Amygdala (tissue), 56 donors: ENCODE measurements at regions not wholly inside any gene's neighbourhood (a gene's known extent, or its start where the extent isn't known, plus 50 kb on each side); places are given as distances from the start of the nearest gene placed in this dataset.
"Not testable (repeated sequence)": the region's sequence is repeated elsewhere in the genome, so short reads cannot be mapped to it uniquely, and the experiment has no call there.

ENCODE experiments used
- DNase-seq, 56 donors: peaks; one replicate each; lab custom pipeline; 2025; lab: John Stamatoyannopoulos, UW

GRCh38 chr2:20949256-20949655 is 94.6 kb downstream of the APOB start:
- no peak for DNase-seq

DNA sequence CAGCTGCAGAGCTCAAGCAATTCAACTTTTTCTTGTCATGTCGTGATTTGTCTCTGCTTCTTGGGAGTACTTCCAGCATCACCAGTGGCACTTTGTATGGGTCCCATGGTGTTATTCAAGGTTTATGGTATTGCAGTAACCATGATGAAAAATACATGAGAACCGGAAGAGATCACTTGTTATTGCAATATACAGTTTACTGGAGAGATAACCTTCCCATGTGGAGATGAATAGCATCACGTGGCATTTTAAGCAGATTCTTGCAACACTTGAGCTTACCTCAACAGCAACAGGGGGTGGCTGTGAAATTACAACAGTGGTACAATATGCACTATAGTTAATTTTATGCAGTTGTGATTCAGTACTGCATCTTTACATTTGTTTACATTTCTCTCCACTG is 97.4 kb downstream of the APOB start:
- no peak for DNase-seq

- not testable (repeated sequence) for DNase-seq
Measured at GRCh38 chr2:20943721-20944120, 100.2 kb downstream of the APOB start.

DNA sequence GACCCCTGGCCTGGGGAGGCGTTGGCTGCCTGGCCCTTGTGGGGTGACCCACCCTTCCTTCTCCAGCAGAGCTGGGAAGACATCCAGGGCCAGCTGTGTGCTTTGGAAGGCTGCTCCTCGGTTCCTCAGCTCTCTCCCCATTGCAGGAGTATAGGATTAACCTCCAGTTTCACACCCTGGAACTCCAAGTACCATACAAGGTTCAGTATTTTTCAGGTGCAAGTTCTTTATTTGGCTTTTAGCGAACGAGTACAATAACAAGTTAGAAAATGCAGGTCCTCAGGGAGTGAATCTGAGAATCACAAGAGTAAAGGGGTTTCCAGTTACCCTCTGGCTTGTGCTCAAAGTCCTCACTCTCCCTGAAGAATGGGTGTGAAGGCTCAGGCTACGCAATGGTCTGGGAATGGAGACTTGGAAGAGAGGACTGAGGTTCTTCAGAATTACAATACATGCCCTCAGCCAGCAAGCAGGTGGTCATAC is 101.2 kb downstream of the APOB start:
- DNase-seq: no peak

DNA sequence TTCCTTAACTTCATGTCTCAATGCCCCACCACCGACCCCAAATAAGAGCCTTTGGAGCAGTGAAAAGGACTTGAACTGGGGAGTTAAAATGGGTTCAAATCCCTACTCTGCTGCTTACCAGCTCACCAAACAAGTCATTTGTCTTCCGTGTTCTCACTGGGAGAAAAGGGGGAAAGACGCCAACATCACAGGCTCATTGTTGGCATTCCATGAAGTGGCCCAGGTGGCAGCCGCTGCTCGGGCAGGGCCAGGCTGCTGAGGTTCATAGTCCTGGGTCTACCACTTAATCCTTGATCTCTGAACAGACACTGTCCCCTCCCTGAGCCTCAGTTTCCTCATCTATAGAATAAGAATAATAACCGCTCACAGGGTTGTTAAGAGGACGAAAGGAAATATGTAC is 103.0 kb downstream of the APOB start:
- DNase-seq: no peak

DNA sequence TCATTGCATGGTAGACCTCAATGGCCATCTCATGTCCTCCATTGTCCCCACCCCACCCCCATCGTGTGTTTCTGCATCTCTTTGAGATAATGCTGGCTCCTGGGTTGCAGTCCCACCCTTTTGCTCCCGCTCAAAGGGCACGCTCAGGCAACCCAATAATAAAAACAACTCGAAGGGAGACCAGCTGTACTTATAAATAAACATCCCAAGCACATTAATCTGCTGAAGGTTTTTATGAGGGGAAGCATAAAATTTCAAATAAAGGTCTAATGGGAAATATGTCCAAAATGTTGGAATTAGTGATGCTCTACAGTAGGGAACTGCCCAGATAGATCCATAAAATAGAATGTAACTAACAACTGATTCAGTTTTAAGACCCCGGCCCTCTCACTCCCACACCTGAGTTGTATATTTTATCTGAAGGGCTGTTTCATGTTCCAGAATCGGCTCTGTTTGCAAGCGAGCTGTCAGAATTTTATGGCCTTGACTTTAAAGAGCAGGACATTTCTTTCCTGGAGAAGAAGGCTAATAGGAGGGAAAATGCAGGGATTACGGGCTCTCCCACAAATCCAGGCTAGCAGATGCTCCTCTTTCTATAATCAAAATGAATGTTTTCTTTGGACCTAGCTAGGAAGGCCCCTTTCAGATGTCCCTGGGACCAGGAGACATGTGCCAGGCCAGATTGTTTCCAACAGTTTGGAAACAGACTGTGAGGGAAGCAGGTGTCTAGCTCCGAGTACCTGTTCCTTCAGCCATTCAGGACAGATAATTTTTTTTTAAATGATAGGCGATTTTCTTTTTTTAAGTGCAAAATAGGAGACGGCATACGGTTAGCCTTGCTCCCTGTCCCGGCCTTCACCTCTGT is 103.7 kb downstream of the APOB start:
- DNase-seq: no peak

DNA sequence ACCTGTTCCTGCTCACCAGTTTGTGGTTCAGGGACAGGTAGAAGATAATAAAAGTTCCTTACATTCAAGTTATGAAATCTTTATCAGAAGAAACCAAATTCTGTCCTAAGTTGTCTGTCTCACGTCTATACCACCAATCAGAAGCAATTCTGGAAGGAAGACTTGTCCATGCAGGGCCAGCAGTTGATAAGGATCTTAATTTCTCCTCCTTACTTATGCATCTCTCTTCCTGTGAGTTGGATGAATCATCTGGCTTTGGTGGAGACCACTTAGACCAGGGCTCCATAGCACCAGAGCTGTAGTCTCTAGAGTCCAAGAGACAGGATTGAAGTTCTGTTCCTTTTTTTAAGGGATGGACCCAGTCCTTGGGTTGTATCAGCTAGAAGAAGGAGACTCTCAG is 106.5 kb downstream of the APOB start:
- no peak for DNase-seq

DNA sequence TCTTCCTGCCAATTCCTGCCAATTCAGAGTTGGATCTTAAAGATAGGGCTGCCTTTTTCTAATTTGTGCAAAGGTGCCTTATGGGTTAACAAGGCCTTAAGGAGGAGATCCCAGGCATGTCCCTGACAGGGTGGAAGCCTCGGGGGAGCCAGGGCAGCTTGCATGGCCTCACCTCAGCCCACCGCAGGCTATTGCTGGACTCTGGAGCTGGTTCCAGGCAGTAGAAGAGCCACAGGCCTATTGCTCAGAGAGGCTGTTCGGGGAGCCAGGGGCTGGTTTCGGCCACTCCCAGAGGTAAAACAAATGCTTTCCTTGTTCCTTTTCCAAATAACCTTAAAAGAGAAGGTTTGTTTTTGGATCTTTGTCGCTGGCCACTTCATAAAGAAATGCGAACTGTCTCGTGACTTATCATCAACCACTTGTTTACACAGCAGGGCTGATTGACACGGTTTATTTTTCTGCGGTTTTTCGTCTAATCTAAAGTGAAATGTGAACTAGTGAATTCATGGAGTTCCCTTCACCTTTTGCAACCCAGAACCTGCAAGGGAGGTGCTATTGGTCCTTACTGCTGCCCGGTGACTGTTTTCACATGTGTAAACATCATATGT is 108.6 kb downstream of the APOB start:
- no peak for DNase-seq

GRCh38 chr2:20934236-20934635 is 109.6 kb downstream of the APOB start:
- DNase-seq: no peak

GRCh38 chr2:20933714-20934113 is 110.2 kb downstream of the APOB start:
- DNase-seq: no peak

DNA sequence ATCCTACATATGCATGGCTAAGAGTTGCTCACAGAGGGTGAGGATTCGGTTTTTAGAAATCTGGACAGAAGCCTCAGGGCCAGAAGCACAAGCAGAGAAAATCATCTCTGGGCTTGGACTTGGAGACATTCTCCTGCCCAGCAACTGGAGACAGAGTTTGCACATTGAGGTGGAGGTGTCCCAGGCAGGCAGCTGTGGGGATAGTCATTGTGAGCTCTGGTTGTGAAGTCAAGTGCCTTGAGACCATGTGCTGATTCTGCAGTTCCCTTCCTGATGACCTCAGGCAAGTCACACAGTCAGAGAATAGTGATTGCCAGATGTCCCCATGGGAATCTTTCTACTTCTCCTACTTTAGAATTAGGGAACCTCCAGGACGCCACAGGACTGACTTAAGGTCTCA is 108.4 kb upstream of the LDAH start:
- DNase-seq: no peak

DNA sequence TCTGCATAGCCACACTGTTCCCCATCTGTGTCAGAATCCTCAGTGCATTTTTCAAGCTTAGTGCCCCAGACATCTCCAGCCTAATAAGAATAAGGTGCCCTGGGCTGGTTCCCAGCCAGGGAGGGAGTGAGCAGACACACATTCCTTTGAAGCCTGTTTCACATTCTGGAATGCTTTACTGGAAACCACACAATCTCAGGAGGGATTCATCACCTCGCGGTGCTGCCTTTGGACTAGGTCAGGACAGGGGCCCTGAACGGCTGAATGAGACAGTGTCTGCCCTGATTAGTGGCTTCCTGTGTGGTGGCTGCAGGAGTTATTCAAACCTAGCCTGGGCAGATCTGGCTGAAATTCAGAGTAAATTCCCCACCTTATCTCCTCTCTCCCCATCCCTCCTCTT is 108.0 kb upstream of the LDAH start:
- no peak for DNase-seq

GRCh38 chr2:20929721-20930120 is 106.8 kb upstream of the LDAH start:
- no peak for DNase-seq

GRCh38 chr2:20928617-20929016 is 105.7 kb upstream of the LDAH start:
- DNase-seq: no peak

DNA sequence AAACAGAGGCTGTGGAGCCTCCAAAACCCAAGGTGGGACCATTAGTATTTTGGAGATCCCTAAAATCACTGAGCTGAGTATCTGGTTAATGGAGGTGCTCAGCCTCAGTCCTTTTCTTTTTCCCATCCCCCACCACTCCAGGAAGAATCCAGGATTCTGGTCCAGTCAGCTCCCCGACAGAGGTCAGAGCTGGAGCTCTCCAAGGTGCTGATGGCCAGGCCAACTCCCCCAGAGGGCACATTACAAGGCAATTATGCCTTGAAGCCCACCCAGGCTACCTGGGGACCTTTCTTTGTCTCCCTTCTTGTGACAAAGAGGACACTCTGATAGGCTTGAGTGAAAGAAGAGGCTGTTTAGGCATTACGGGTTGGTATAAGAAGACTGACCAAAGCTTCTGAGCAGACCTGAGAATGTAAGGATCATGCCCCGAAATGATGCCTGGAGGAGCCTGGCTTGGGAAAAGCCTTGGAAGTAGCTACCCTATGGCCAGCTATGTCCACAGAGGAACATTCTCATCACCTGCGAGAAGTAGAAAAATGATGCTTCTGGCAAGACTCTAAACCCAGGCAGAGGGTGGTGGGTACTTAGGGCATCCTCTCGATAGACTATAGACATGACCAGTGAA is 102.5 kb upstream of the LDAH start:
- no peak for DNase-seq

GRCh38 chr2:20919297-20919800 is 96.4 kb upstream of the LDAH start:
- peak in 3 of 56 donors; percentile 4 to 11 (median 9) for DNase-seq

DNA sequence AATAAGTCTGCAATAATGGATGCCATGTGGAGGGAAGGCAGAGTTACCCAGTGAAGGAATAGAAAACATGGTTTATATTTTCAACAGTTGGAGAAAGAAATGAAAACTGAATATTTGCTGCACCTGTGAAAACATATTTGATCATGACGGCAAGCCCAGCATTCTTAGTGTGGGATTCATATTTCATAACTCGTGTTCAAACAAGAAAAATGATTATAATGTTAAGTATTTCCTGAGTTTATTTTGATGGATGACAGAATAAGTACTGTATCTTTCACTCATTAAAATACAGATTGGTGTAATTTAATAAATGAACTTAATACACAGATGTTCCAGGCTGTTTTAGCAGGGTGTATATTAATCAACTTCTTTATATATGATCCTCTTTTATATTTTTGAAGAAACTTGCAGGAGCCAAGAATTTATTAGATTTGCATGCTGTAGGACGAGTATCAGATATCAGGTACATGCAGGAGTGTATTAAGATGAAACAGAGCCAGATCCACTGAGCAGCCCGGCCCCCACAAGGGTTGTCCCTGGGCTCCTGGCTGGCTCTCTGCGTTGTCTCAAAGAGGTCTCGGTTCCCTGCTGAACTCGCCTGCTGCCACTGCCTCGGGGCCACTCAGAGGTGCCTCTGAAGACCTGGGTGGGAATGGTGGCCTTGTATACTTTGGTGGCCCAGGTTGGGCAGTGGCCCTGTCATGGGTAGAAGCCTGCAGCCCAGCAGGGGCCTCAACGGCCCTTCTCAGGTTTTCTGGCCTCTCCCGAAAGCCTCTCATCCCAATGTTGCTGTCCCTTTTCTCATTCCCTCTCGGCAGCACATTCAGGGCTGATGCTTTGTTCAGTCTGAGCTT is 95.0 kb upstream of the LDAH start:
- no peak for DNase-seq

DNA sequence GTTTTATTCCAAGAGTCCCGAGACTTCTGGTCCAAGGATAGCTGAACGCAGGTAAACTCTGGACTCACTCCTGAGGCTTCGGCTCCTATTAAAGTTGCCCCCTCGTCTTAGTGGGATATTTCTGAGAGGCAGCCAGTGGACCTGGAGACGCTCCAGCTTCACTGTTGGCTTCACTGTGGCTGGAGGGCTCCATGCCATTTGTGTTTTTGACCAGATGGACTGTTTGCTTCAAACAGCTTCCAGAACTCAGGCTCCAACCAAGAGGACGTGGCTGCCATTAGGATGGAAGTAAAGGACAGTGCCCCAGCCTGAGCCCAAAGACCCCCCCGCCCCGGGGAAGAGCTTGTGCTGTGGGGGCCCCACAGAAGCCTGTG is 94.4 kb upstream of the LDAH start:
- DNase-seq: peak in 3 of 56 donors; percentile 5 to 32 (median 9)

DNA sequence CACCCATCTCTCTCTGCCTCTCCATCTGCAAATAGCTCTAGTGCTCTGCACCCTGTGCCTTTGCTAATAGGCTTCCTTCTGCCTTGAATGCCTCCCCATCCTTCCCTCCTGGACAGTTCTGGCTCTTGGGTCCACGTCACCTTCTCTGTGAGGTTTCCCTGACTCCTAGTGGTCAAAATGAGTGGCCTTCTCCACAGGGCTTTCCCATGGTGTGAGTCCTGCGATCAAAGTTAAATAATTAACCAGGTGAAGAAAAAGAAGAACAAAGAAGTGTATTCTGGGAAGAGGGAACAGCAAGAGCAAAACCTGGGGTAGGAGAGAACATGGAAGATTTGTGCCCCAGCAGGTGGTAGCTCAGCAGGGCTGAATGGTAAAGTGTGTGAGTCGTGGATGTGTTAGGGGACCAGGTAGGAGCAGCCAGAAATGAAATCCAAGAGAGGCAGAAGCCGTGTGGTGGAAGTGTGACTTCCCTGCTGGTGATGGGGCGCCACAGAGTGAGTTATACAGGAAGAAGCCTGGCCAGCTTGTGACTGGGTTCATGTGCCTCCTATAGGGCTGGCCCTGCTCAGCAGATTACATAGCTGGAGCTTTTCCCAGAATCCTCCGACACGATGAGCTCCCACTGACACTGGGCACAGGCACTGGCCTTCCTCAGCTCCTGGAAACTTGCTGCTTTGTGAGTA is 93.8 kb upstream of the LDAH start:
- peak in 3 of 56 donors; percentile 2 to 32 (median 4) for DNase-seq

DNA sequence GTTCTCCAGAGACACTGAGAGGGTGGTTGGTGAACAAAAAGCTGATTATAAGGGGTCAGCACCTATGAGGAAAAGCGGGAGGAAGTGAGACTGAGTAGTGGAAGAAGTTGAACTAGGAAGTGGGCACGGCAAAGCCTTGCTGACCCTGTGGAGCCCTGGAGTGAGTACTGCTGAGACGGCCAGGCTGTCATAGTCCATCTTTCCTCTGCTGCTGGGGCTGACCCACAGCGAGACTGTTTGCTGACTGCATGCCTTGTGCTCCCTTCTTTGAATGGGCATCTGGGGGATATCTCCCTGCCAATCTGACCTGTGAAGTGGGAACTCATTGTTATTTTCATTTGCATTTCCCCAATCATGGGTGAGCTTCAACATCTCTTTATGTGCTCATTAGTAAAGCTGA is 92.4 kb upstream of the LDAH start:
- DNase-seq: no peak
